ENCODE measurements at regions not wholly inside any gene's neighbourhood (a gene's known extent, or its start where the extent isn't known, plus 50 kb on each side); places are given as distances from the start of the nearest gene placed in this dataset.
"Not testable (repeated sequence)": the region's sequence is repeated elsewhere in the genome, so short reads cannot be mapped to it uniquely, and the experiment has no call there.

DNA sequence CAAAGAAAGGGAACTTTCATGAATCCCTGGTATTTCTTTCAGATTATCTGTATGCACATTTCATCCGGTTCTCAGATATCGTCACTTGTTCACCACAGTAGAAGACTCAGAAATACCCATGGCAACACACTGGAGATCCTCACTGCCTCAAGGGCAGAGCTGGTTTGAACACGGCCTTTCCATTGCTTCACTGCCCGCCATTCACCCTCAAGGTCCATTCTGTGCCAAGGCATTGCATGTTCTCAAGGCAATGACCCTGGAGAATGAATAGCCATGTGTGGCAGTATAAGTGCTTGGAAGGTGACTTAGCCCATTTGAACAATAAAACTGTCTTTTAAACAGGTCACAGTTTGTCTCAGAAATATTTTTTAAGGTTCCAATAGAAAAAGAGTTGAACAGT lies 606.5 kb downstream of the IPMK start:
- intact Hi-C loops (cut with DNase I), result no loop called here
- DNase-seq (ENCODE audit: low spot score) (no peak), ATAC-seq (no peak)

DNA sequence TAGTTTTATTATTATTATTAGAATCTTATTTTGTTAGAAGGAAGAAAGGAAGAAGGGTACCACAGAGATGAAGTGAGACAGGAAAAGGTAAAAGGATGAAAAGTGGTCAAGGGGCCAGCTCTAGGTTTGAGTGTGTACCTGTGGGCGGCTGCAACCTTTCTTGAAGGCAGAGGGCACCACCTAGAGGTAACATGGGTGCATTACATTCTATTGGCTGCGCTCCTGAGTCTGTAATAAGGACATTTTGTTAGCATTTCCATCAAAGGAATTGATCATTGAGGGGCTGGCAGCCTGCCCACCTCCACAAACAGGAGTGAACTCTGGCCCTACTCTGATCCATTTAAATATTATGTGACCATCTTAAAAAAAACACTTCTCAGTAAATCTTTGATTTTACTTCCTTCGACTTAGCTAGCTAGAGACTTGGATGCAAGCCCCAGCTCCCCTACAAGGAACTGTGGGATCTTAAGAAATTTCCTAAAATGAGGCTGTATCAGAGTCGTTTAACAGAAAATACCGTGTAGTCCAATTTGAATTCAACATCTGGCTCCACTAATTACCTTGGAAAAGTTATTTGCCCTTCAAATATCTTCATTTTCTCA lies 610.4 kb downstream of the IPMK start:
- ATAC-seq (no peak), DNase-seq (ENCODE audit: low spot score) (no peak)
- intact Hi-C loops (cut with DNase I), result no loop called here

DNA sequence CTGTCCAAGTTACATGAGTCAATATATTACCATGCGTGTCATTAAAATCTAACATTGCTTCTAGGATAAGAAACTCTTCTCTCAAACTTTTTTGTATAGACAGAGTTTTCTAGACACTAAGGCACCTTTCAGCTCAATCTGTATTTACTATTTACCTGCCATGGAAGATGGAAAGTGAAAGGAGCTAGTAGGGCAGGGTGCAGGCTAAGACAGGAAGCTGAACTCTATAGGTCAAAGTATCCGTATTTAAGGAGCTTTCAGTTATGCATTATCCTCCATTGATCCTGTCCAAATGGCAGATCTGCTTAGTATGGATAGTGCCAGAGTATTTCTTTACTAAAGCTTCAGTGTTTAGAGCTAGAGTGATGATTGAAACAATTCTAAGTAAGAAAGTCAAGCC lies 612.8 kb downstream of the IPMK start:
- DNase-seq (ENCODE audit: low spot score), result no peak
- ATAC-seq, result no peak
- intact Hi-C loops (cut with DNase I), result no loop called here

DNA sequence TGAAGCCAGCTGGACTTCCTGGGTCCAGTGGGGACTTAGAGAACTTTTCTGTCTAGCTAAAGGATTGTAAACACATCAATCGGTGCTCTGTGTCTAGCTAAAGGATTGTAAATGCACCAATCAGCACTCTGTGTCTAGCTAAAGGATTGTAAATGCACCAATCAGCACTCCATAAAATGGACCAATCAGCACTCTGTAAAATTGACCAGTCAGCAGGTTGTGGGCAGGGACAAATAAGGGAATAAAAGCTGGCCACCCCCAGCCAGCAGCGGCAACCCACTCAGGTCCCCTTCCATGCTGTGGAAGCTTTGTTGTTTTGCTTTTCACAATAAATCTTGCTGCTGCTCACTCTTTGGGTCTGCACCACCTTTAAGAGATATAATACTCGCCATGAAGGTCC lies 622.6 kb downstream of the IPMK start:
- ATAC-seq; intact Hi-C loops (cut with DNase I); DNase-seq (ENCODE audit: low spot score): not testable (repeated sequence)

DNA sequence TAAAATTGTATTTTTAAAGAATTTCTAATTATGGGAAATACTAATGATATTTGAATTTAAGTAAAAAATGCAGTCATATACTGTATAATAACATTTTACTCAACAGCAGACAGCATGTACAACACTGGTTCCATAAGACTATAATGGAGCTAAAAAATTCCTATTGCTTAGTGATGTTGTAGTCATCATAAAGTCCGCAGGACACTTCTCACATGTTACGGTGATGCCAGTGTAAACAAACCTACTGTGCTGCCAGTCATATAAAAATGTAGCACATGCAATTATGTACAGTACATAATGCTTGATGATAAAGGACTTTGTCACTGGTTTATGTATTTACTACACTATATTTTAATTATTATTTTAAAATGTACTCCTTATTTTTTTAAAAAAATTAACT lies 629.3 kb downstream of the IPMK start:
- no peak for ATAC-seq
- intact Hi-C loops (cut with DNase I), result no loop called here
- no peak for DNase-seq (ENCODE audit: low spot score)

DNA sequence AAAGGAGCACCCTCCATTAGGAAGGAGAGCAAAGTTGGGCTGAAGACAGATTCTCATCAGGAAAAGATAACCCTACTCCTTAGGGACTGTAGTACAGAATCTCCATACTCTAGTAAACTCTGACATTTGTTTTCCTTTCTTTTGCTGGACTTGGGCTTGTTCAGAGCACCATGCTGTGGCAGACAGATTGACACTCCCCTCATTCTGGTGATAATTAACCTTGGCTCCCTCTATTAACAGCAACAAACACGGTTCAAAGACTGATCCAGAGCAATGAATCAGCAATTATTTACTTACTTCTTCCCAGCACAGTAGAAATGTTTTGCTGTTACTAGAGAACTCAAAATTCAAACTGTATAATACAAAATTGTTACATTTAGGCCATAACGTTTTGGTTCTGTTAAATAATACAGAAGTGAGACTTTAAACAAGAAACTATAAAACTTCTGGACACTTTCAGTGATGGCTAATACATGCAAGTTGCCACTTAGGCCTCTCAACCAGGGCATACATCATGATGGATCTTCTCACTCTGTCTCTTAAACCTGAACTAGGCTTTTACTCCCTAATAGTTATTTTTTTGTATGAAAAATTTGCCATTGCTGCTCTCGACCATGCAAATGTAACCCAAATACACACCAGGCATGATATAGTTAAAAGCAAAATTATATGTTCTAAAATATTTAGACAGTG lies 639.0 kb downstream of the IPMK start:
- no peak for DNase-seq (ENCODE audit: low spot score)
- intact Hi-C loops (cut with DNase I), result no loop called here
- no peak for ATAC-seq

DNA sequence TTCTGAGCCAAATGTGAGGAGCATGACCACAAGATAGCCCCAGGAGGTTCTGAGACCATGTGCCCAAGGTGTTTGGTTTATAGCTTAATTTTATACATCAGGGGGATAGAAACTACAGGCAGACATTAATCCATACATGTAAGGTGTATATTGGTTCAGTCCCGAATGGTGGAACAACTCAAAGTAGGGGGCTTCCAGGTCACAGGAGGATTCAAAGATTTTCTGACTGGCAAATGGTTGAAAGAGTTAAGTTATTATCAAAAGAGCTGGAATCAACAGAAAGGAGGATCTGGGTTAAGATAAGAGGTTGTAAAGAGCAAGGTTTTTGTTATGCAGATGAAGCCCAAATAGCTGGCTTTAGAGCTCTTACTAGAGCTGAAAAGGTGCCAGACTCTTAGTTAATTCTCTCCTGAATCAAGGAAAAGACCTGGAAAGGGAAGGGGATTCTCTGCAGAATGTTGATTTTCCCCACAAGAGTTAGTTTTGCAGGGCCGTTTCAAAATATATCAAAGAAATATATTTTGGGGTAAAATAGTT lies 640.0 kb downstream of the IPMK start:
- ATAC-seq, result no peak
- intact Hi-C loops (cut with DNase I), result no loop called here
- DNase-seq (ENCODE audit: low spot score), result no peak

DNA sequence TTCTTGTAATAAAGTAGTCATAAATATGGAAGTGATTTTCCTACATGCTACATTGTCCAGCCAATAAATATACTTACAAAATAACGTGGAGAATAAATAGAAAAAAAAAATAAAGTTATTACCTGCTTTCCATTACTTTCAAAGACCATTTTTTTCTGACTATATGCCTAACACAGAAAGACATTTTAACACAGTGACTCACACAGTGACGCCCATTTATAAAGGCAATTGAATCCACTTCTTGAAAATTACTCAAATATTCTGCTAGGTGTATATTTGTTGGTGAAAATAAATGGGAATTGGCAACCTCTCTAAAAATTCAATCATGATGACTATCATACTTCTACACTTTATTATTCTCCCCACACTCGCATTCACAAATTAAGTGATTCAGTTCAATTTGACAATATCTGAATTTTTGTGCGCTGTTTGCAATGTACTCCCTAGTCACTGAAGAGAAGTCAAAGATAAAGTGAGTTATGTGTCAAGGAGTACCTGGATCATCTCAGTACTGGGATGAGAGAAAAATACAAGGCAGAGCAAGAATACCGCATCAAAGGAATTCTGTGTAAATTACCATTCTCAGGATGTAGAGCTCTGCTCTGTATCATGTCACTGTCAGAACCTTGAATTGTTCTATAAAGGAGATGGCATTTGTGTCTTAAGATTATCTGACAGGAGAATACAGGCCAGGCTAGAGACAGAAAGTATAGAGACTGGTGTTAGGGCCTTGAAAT lies 642.7 kb downstream of the IPMK start:
- intact Hi-C loops (cut with DNase I), result no loop called here
- no peak for ATAC-seq
- DNase-seq (ENCODE audit: low spot score), result no peak

DNA sequence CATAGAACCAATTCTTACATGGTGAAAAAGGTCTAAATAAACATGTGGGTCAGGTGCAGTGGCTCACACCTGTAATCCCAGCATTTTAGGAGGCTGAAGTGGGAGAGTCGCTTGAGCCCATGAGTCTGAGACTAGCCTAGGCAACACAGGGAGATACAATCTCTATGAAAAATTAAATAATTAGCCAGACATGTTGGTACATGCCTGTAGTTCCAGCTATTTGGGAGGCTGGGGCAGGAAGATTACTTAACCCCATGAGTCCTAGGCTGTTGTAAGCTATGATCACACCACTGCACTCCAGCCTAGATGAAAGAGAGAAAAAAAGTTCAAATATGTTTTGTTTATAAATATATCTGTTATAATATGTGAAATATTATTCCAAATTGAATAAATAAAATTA lies 643.6 kb downstream of the IPMK start:
- ATAC-seq (no peak), DNase-seq (ENCODE audit: low spot score) (no peak)
- intact Hi-C loops (cut with DNase I), result no loop called here

DNA sequence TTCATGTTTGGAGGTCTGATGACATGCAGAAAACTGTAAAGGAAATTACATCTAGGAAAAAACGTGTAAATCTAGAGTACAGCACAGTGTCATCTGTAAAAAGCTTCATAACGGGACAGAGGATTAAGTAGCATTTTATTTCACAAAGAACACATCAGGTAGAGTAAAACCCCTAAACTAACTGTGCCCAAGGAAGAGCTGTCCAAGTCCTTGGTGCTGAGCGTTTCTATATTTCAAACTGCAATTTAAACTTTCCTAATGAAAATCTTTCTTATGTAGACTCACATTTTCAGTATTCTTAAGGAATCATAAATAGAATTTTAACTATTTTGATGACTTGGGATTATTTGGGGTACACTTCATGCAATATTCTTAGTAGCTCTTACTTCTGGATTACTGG lies 646.2 kb downstream of the IPMK start:
- DNase-seq (ENCODE audit: low spot score), result no peak
- ATAC-seq, result no peak
- intact Hi-C loops (cut with DNase I), result no loop called here

DNA sequence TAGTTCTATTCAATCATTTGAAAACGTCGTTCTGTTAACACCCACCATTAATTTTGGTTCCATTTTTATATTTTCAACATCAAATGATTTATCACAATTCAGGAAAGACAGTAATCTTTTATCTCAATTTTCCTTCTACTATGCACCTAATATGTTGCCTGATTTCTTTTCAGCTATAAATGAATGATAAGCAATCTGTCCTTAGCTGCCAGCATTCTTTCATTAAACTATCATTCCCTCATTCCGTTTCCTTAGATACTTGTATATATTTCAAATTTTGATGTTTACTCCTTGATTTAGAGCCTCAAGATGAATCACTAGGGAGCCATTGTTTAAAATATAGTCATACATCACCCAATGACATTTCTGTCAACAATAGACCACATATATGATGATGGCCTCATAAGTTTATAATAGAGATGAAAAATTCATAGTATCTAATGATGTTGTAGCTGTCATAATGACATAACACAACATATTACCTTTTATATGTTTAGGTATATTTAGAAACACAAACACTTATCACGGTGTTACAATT lies 661.7 kb downstream of the IPMK start:
- no peak for ATAC-seq
- DNase-seq (ENCODE audit: low spot score), result no peak
- intact Hi-C loops (cut with DNase I), result no loop called here

DNA sequence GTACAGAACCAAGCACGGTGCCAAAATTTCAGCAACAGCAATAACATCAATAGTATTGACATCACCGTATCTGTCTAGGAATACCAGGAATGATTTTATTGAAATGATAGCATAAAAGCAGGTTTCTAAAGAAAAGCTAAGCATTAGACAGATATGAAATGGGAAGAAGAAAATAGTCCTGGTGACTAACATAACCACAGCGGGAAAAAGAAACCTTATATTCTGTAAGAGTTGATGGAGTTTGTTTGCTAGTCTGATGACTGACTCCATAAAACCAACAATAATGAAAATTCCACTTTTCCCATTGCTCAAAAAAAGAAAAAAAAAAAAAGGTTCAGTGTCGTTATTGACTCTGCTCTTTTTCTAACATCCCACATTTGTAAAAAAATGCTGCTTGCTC lies 668.3 kb downstream of the IPMK start:
- DNase-seq (ENCODE audit: low spot score), result no peak
- ATAC-seq, result no peak
- intact Hi-C loops (cut with DNase I), result no loop called here

DNA sequence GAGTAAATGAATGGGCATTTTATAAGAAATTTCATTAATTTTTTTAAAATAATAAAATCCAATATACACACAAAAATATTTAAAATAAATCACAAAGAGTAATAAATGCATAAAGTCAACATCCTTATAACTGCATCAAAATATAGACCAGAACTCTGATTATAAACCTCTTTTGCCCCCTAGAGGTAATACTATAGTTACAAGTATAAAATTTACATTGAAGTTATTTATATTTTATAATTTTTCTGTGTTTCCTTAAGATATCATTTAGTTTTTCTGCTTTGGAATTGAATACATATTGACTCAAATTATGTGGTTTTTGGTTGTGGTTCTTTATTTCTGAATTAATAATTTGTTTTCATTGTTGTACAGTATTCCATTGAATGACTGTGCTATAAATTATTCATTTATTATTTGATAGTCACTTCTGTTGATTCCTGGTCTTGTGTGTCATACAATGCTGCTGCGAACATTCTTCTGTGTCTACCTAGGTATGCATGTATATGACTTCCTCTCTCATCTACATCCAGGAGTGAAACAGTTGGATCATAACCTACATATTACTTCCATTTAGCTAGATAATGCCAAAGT lies 673.6 kb downstream of the IPMK start:
- no peak for DNase-seq (ENCODE audit: low spot score)
- intact Hi-C loops (cut with DNase I), result no loop called here
- ATAC-seq, result no peak

DNA sequence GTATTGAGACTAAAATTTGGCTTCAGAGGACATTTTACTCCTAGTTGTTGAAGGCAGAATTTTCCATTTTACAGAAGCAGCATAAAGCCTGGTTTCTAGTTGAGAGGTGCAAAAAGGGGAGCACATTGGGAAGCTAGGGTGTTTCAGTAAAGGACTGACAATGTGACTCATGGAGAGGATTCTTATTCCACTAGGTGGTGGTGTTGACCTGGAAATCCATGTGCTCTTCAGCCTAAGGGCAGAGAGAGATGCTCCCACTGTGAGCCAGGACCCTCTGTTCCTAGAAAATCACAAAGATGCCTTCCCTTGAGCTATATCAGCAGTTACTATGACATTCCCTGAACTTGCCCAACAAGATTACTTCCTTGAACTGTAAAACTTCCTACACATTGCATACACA lies 687.8 kb downstream of the IPMK start:
- intact Hi-C loops (cut with DNase I), result no loop called here
- ATAC-seq (no peak), DNase-seq (ENCODE audit: low spot score) (no peak)

DNA sequence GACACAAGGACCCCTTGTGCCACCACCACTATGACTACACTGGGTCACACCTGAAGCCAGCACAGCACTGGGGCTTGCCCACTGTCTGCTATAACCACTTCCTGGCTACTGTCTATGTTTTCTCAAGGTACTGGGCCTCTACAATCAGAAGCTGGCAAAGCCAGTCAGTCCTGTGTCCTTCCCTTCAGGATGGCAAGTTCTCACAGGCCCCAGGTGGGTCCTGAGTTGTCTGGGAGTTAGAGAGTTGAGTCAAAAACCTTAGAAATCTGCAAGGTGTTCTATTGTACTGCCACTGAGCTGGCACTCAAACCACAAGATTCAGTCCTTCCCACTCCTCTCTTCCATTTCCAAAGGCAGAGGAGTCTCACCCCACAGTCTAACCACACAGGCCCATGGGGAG lies 705.5 kb downstream of the IPMK start:
- ATAC-seq, result no peak
- intact Hi-C loops (cut with DNase I), result no loop called here
- no peak for DNase-seq (ENCODE audit: low spot score)

DNA sequence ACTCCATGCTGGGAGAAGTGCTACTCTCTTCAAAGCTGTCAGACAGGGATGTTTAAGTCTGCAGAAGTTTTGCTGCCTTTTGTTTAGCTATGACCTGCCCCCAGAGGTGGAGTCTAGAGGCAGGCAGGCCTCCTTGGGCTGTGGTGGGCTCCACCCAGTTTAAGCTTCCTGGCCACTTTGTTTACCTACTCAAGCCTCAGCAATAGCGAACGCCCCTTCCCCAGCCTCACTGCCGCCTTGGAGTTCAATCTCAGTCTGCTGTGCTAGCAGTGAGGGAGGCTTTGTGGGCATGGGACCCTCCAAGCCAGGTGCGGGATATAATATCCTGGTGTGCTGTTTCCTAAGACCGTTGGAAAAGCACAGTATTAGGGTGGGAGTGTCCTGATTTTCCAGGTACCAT lies 715.9 kb downstream of the IPMK start:
- DNase-seq (ENCODE audit: low spot score); intact Hi-C loops (cut with DNase I); ATAC-seq: not testable (repeated sequence)

DNA sequence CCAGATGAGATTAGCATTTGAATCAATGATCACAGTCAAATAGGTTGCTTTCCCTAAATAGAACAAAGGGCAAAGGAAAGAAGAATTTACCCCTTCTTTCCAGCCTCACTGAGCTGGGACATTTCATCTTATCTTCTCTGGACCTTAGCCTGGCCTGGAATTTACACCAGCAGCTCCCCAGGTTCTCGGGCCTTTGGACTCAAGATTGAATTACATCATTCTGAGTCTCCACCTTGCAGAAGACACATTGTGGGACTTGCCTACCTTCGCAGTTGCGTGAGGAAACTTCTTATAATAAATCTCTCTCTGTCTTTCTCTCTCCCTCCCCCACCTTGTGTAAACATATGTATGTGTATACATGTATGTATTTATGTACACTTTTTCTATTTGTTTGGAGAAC lies 732.4 kb downstream of the IPMK start:
- DNase-seq (ENCODE audit: low spot score), result no peak
- ATAC-seq, result no peak
- intact Hi-C loops (cut with DNase I), result no loop called here

DNA sequence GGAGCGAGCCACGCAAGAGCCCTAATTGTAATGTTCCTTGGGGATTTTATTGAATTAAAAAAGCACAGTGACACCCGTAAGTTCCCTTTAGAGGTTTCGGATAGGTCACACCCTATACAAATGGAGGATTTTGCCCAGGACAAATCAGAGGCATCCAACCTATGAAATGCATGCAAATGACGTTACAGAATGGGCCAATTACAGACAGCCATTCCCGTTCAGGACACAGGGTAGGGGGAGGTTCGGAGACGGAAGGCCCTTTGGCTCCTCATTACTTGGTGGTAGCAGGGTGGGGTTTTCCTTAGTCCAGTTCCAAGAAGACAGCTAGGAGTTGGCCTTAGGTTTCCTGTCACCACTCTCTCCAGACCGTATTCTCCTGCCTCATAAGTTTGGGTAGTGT lies 754.1 kb downstream of the IPMK start:
- DNase-seq (ENCODE audit: low spot score) (no peak), ATAC-seq (no peak)
- intact Hi-C loops (cut with DNase I), result no loop called here

DNA sequence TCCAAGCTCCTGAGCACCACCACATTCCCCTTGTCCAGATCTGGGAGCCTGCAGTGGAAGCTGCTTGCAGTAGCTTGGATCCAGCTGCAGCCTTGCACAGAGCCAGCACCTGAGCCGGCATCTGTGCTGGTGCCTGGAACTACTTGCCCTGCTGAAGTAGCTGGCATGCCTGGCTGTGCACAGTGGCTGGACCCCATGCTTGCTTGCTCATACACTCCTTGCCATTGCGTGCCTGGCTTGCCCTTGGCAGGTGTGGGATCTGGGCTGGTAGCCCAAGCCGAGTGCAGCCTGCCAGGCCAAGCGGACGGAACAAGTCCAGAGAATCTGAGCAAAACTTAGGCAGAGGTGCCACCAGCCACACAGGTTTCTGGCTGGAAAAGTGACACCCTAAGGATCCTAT lies 759.9 kb downstream of the IPMK start:
- DNase-seq (ENCODE audit: low spot score) (no peak), ATAC-seq (no peak)
- intact Hi-C loops (cut with DNase I), result no loop called here
